Urothelium cell line (cell line): ENCODE measurements at regions not wholly inside any gene's neighbourhood (a gene's known extent, or its start where the extent isn't known, plus 50 kb on each side); places are given as distances from the start of the nearest gene placed in this dataset.
A peak's percentile ranks its signal among the peaks of the same experiment; 100 is the strongest.

Source experiments
- DNase-seq: peaks from one replicate; pipeline ENCODE4 v3.0.0; 2011; ENCODE audit warnings: low spot score, mixed read lengths
- FAIRE-seq: peaks from 2 replicates; lab custom pipeline; 2011; peaks lifted over from hg19 to GRCh38; lab: Jason Lieb, UNC

GRCh38 chr2:173759959-173760358 lies 205.2 kb downstream of the SP3 start:
- no peak for DNase-seq
- no peak for FAIRE-seq

- FAIRE-seq (no peak), DNase-seq (no peak)
Observed at GRCh38 chr2:173760553-173760952, 204.6 kb downstream of the SP3 start.

GRCh38 chr2:173761603-173762119 lies 203.5 kb downstream of the SP3 start:
- no peak for DNase-seq
- no peak for FAIRE-seq

- no peak for DNase-seq
- FAIRE-seq = no peak
Observed at GRCh38 chr2:173762221-173762620, 203.0 kb downstream of the SP3 start.

- DNase-seq = no peak
- FAIRE-seq = no peak
Observed at GRCh38 chr2:173762864-173763263, 202.3 kb downstream of the SP3 start.

- FAIRE-seq = no peak
Observed at GRCh38 chr2:173763641-173764040, 201.5 kb downstream of the SP3 start.

GRCh38 chr2:173764094-173764493 lies 201.1 kb downstream of the SP3 start:
- DNase-seq (no peak), FAIRE-seq (no peak)

More at GRCh38 chr2:173763641-173764040, 201.5 kb downstream of the SP3 start:
- DNase-seq = no peak

- DNase-seq = no peak
- FAIRE-seq = no peak
Observed at GRCh38 chr2:173766537-173767289, 198.5 kb downstream of the SP3 start.

GRCh38 chr2:173770947-173771678 lies 194.1 kb downstream of the SP3 start:
- no peak for FAIRE-seq
- DNase-seq = no peak

- no peak for FAIRE-seq
- DNase-seq = no peak
Observed at GRCh38 chr2:173772205-173772604, 193.0 kb downstream of the SP3 start.

- FAIRE-seq = no peak
- no peak for DNase-seq
Observed at GRCh38 chr2:173773076-173773475, 192.1 kb downstream of the SP3 start.

GRCh38 chr2:173775440-173775839 lies 189.7 kb downstream of the SP3 start:
- DNase-seq (no peak), FAIRE-seq (peak; percentile 20)

- no peak for DNase-seq
- no peak for FAIRE-seq
Observed at GRCh38 chr2:173782681-173783080, 182.5 kb downstream of the SP3 start.

- DNase-seq (no peak), FAIRE-seq (no peak)
Observed at GRCh38 chr2:173783382-173783781, 181.8 kb downstream of the SP3 start.

GRCh38 chr2:173785813-173786212 lies 179.4 kb downstream of the SP3 start:
- no peak for FAIRE-seq
- DNase-seq = no peak

GRCh38 chr2:173791502-173791901 lies 173.7 kb downstream of the SP3 start:
- FAIRE-seq (no peak), DNase-seq (no peak)

- DNase-seq (no peak), FAIRE-seq (no peak)
Observed at GRCh38 chr2:173792166-173792565, 173.0 kb downstream of the SP3 start.

GRCh38 chr2:173792741-173793140 lies 172.4 kb downstream of the SP3 start:
- FAIRE-seq = no peak
- DNase-seq = no peak

GRCh38 chr2:173793709-173794565 lies 171.2 kb downstream of the SP3 start:
- DNase-seq = no peak
- FAIRE-seq = no peak

- FAIRE-seq (no peak), DNase-seq (no peak)
Observed at GRCh38 chr2:173797586-173798263, 167.4 kb downstream of the SP3 start.

GRCh38 chr2:173802518-173802917 lies 162.7 kb downstream of the SP3 start:
- FAIRE-seq (no peak), DNase-seq (no peak)
